MM.1S (cell line): ENCODE measurements at regions not wholly inside any gene's neighbourhood (a gene's known extent, or its start where the extent isn't known, plus 50 kb on each side); places are given as distances from the start of the nearest gene placed in this dataset.
"Not testable (repeated sequence)": the region's sequence is repeated elsewhere in the genome, so short reads cannot be mapped to it uniquely, and the experiment has no call there.

ENCODE experiments used
- DNase-seq: peaks from one replicate; pipeline ENCODE4 v3.0.0-alpha.2; 2015
- H2AFZ ChIP-seq: fragments of 300-600 bp; sonication (generic); 2 replicates; pipeline ENCODE4 v1.6.0; 2016; ENCODE audit warnings: antibody characterized with exemption, low read length
- H3F3A ChIP-seq: fragments of 300-600 bp; sonication (generic); 2 replicates; pipeline ENCODE4 v1.6.1; 2016; ENCODE audit warnings: mild to moderate bottlenecking, antibody characterized with exemption, low read length, moderate library complexity, mixed read lengths; ENCODE audit not compliant: insufficient read depth
- H3K27ac ChIP-seq: fragments of 300-600 bp; sonication (generic); 2 replicates; pipeline ENCODE4 v1.5.1; 2016; ENCODE audit warnings: mild to moderate bottlenecking, low read length
- H3K27me3 ChIP-seq: fragments of 300-600 bp; sonication (generic); replicated peaks from 2 replicates; pipeline ENCODE4 v1.6.0; 2016; ENCODE audit warnings: low read length; ENCODE audit not compliant: insufficient read depth
- H3K36me3 ChIP-seq: fragments of 300-600 bp; sonication (generic); replicated peaks from 2 replicates; pipeline ENCODE4 v1.6.1; 2016; ENCODE audit warnings: mild to moderate bottlenecking, low read length, mixed read lengths; ENCODE audit not compliant: insufficient read depth
- H3K4me1 ChIP-seq: fragments of 300-600 bp; sonication (generic); 2 replicates; pipeline ENCODE4 v1.6.1; 2016; ENCODE audit warnings: low read length, mixed read lengths
- H3K4me2 ChIP-seq: fragments of 300-600 bp; sonication (generic); 2 replicates; pipeline ENCODE4 v1.6.0; 2016; ENCODE audit warnings: low read depth, low read length
- H3K4me3 ChIP-seq: fragments of 300-600 bp; sonication (generic); 2 replicates; pipeline ENCODE4 v1.5.1; 2016; ENCODE audit warnings: low read length, mixed read lengths
- H3K79me2 ChIP-seq: fragments of 300-600 bp; sonication (generic); 2 replicates; pipeline ENCODE4 v1.6.1; 2016; ENCODE audit warnings: mixed run types, low read length, mixed read lengths
- H3K9ac ChIP-seq: fragments of 300-600 bp; sonication (generic); 2 replicates; pipeline ENCODE4 v1.6.1; 2016; ENCODE audit warnings: low read length, mixed read lengths
- H3K9me2 ChIP-seq: fragments of 300-600 bp; sonication (generic); replicated peaks from 2 replicates; pipeline ENCODE4 v1.6.1; 2016; ENCODE audit warnings: mild to moderate bottlenecking, low read length, mixed read lengths; ENCODE audit not compliant: insufficient read depth
- H3K9me3 ChIP-seq: fragments of 300-600 bp; sonication (generic); replicated peaks from 2 replicates; pipeline ENCODE4 v1.6.1; 2016; ENCODE audit warnings: mild to moderate bottlenecking, low read length, mixed read lengths; ENCODE audit not compliant: insufficient read depth
- H4K20me1 ChIP-seq: fragments of 300-600 bp; sonication (generic); 2 replicates; pipeline ENCODE4 v1.6.1; 2016; ENCODE audit warnings: mild to moderate bottlenecking, low read length, moderate library complexity, mixed read lengths; ENCODE audit not compliant: insufficient read depth
- CTCF ChIP-seq: fragments of 300-600 bp; sonication (generic); IDR thresholded peaks from 2 replicates; pipeline ENCODE4 v1.5.1; 2016; ENCODE audit warnings: antibody characterized with exemption, low read length, mixed read lengths
- EZH2 ChIP-seq: fragments of 300-600 bp; sonication (generic); optimal IDR thresholded peaks from 2 replicates; pipeline ENCODE3; 2017; ENCODE audit warnings: low read depth, mild to moderate bottlenecking, antibody characterized with exemption, low read length, mixed read lengths
- EZH2phosphoT487 ChIP-seq: fragments of 300-600 bp; sonication (generic); IDR thresholded peaks from 2 replicates; pipeline ENCODE4 v1.6.1; 2018; ENCODE audit warnings: antibody characterized with exemption, low read length

- H3K27me3 ChIP-seq = peaks cover 77% of the 10 kb centered on the region
- H4K20me1 ChIP-seq = no peaks in the 10 kb centered on the region
- no peak overlapping the region for H3K4me2 ChIP-seq
- H2AFZ ChIP-seq = no peak overlapping the region
- DNase-seq = no peak
- no peak overlapping the region for H3K4me3 ChIP-seq
- TF ChIP-seq CTCF (no peak), EZH2phosphoT487 (no peak), EZH2 (no peak)
- H3K4me1 ChIP-seq = peaks cover 12% of the 10 kb centered on the region; the same call in 1 of the 2 replicates
- no peaks in the 10 kb centered on the region for H3F3A ChIP-seq
- H3K9ac ChIP-seq = no peak overlapping the region
- no peaks in the 10 kb centered on the region for H3K79me2 ChIP-seq
- H3K9me3 ChIP-seq = no peaks in the 10 kb centered on the region
- H3K9me2 ChIP-seq = no peaks in the 10 kb centered on the region
- no peak overlapping the region for H3K27ac ChIP-seq
- H3K36me3 ChIP-seq = no peaks in the 10 kb centered on the region
Observed at GRCh38 chr17:77836557-77837041, 121.9 kb upstream of the TNRC6C start.

GRCh38 chr17:77837072-77837471, 121.4 kb upstream of the TNRC6C start:
- H3K36me3 ChIP-seq, DNase-seq, H3K9me3 ChIP-seq, H2AFZ ChIP-seq, H3K4me3 ChIP-seq, H3F3A ChIP-seq, H3K9ac ChIP-seq, H3K27ac ChIP-seq, H3K4me2 ChIP-seq, H3K79me2 ChIP-seq, H3K9me2 ChIP-seq, H4K20me1 ChIP-seq: not testable (repeated sequence)
- peaks cover 16% of the 10 kb centered on the region for H3K4me1 ChIP-seq
- H3K27me3 ChIP-seq = peaks cover 77% of the 10 kb centered on the region

DNA sequence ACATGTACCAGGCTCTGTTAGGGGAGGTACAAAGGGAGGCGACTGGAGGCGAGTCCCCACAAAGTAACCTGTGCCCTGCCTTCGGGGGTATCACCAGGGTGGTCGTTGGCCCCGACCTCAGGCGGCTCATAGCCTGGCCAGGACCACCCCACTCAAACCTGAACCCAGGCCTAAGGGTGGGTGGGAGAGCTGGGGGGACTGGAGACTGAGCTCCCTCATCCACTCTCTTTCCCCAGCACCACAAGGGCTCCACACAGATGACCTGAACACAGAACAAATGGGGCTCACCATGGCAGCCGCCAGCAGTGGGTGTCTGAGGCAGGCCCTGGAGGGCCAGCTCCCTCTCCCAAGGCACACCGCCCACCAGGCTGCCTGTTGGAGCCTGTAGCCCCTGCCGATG, 120.6 kb upstream of the TNRC6C start:
- Histone ChIP-seq H3K27me3 (peaks cover 77% of the 10 kb centered on the region), H3K9ac (no peak overlapping the region), H3F3A (no peaks in the 10 kb centered on the region), H4K20me1 (no peaks in the 10 kb centered on the region), H3K36me3 (no peaks in the 10 kb centered on the region), H3K9me2 (no peaks in the 10 kb centered on the region), H3K4me1 (peaks cover 23% of the 10 kb centered on the region), H3K79me2 (no peaks in the 10 kb centered on the region), H3K9me3 (no peaks in the 10 kb centered on the region), H3K27ac (no peak overlapping the region), H3K4me2 (no peak overlapping the region), H2AFZ (no peak overlapping the region), H3K4me3 (no peak overlapping the region)
- DNase-seq = no peak
- TF ChIP-seq EZH2 = no peak
- TF ChIP-seq EZH2phosphoT487 = no peak
- TF ChIP-seq CTCF = no peak

GRCh38 chr17:77838748-77839697, 119.5 kb upstream of the TNRC6C start:
- no peak overlapping the region for H3K4me2 ChIP-seq
- H3K4me1 ChIP-seq = peaks cover 25% of the 10 kb centered on the region
- no peak overlapping the region for H3K27ac ChIP-seq
- H2AFZ ChIP-seq = no peak overlapping the region
- peaks cover 70% of the 10 kb centered on the region for H3K27me3 ChIP-seq
- no peak for TF ChIP-seq CTCF
- TF ChIP-seq EZH2phosphoT487 = no peak
- no peak for TF ChIP-seq EZH2
- H3K9me3 ChIP-seq = no peaks in the 10 kb centered on the region
- H3K4me3 ChIP-seq = no peak overlapping the region
- no peaks in the 10 kb centered on the region for H3K9me2 ChIP-seq
- DNase-seq = no peak
- no peaks in the 10 kb centered on the region for H3K36me3 ChIP-seq
- peaks cover 4% of the 10 kb centered on the region; the same call in 1 of the 2 replicates for H3F3A ChIP-seq
- no peaks in the 10 kb centered on the region for H4K20me1 ChIP-seq
- no peaks in the 10 kb centered on the region for H3K79me2 ChIP-seq
- H3K9ac ChIP-seq = no peak overlapping the region
